Heart right ventricle (tissue), 16 donors: ENCODE measurements at regions not wholly inside any gene's neighbourhood (a gene's known extent, or its start where the extent isn't known, plus 50 kb on each side); places are given as distances from the start of the nearest gene placed in this dataset.

Experiments used
- ATAC-seq, 8 donors: fragments of 200-7000 bp; cut with Tn5 transposase; one replicate each; pipeline ENCODE4 v1.9.1; 2020; ENCODE audit warnings: mild to moderate bottlenecking in 8 of 8, moderate library complexity in 8 of 8, moderate number of reproducible peaks in 1 of 8
- DNase-seq, 2 donors: peaks; one replicate each; pipeline ENCODE4 v3.0.0-alpha.2; 2020
- H3K27ac ChIP-seq, 10 donors: fragments of 200-600 bp; sonication (generic) in 2 of 10; one replicate each; pipeline versions ENCODE4 v1.5.0 to v1.8.0; 2020 to 2022; ENCODE audit warnings: mild to moderate bottlenecking in 3 of 10
- H3K27me3 ChIP-seq, 7 donors: fragments of 200-600 bp; one replicate each; pipeline ENCODE4 v1.8.0; 2021 to 2022; ENCODE audit warnings: mild to moderate bottlenecking in 2 of 7
- H3K36me3 ChIP-seq, 9 donors: fragments of 200-600 bp; sonication (generic) in 1 of 9; one replicate each; pipeline versions ENCODE4 v1.5.0 to v1.8.0; 2020 to 2022; ENCODE audit warnings: mild to moderate bottlenecking in 2 of 9
- H3K4me1 ChIP-seq, 9 donors: fragments of 200-600 bp; sonication (generic) in 1 of 9; one replicate each; pipeline versions ENCODE4 v1.5.0 to v1.8.0; 2020 to 2022; ENCODE audit warnings: mild to moderate bottlenecking in 4 of 9
- H3K4me3 ChIP-seq, 10 donors: fragments of 200-600 bp; sonication (generic) in 2 of 10; one replicate each; pipeline versions ENCODE4 v1.5.0 to v1.8.0; 2020 to 2022; ENCODE audit warnings: mild to moderate bottlenecking in 7 of 10, moderate library complexity in 2 of 10
- H3K9me3 ChIP-seq, 11 donors: fragments of 200-600 bp in 10 of 11; sonication (generic) in 2 of 11; one replicate each; pipeline versions ENCODE4 v1.5.0 to v1.8.0; 2013 to 2022; ENCODE audit warnings: mild to moderate bottlenecking in 2 of 11, control low read depth in 1 of 11, moderate library complexity in 1 of 11
- WGBS, 2 donors: extraction: QIAGEN DNeasy Blood & Tissue Kit; methylation state at CpG; one replicate each; pipeline ENCODE4 v1.1.7; 2013; ENCODE audit warnings: inconsistent platforms in 1 of 2; 5-methylcytosine and 5-hydroxymethylcytosine counted together
- intact Hi-C, 10 donors: fragments of 100-400 bp; cut with DNase I; formaldehyde crosslinking; loops; one replicate each; pipeline versions ENCODE4 v1.11.1 to v1.14.2; 2022
- TF ChIP-seq, protein P1 (sequence below), 9 donors: fragments of 200-600 bp; sonication (generic) in 2 of 9; IDR thresholded peaks; one replicate each; pipeline versions ENCODE4 v1.5.0 to v1.8.0; 2021 to 2022; ENCODE audit warnings: antibody characterized with exemption in 9 of 9, mild to moderate bottlenecking in 5 of 9, moderate library complexity in 1 of 9
- donor health status: Arrhythmogenic right ventricular cardiomyopathy.
- donor health status: ischemic (EF 13 %, LVEDD 7.1; RV severe dilation, severe dysfunction).
- donor health status: healthy with polysubstance abuse.
- donor health status: DM: no; HTN: yes; CAD: no.
- donor health status: DM: no; HTN: no; CAD: no.
- donor health status: ischemic (EF 25% LVEDD 6.9; RV normal size, moderate dysfunction).
- donor health status: ischemic (EF 25% LVEDD 5.7; RV mildly dilated, moderate dysfunction).
- donor health status: healthy.
- donor health status: DM: yes; HTN: yes; CAD: no.
- donor health status: Ischemic cardiomyopathy.
- donor health status: ischemic (EF 35%, LVEDD 5.7; RV mildly dilated, moderate dysfunction).
- donor health status: nonischemic (EF 11% LVEDD 7.7; RV severe dilation, severe dysfunction).
- donor health status: DM: yes; HTN: yes; CAD: no.
- donor health status: PGD.
- donor health status: ischemic (EF 29% LVEDD 5.4; RV normal size, mild dysfunction).
- donor health status: nonischemic (EF 23%, LVEDD 6.1; RV moderate dilation, normal function).

DNA sequence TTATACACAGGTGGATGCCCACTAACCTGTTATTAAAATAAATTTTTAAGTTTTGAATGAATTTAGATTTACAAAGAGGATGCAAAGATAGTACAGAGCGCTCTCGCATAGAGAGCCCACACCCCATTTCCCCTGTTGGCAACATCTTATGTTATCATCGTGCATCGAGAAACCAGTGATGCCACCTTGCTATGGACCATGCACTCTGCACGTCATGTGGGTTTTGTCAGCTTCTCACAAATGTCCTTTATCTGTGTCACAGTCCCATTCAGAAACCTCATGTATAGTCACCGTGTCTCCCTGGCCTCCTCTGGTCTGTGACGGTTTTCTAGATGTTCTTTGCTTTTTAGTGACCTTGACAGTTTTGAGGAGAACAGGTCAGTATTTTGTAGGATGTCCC lies 60.0 kb downstream of the ING1 start:
- peaks cover 0 to 4% (median 0%) of the 10 kb centered on the region in 9 donors for H3K4me1 ChIP-seq

DNA sequence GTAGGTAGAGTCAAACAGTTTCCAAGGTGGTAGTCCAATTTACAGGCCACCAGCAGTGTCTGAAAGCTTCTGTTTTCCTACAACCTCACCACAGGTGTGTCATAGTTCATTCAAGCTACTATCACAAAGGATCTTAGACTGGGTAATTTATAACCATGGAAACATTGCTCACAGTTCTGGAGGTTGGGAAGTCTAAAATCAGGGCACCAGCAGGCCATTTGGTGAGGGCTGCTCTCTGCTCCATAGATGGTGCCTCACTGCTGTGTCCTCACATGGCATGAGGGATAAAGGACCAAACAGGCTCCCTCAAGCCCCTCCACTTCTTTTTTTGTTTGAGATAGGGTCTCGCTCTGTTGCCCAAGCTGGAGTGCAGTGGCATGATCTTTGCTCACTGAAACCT lies 60.6 kb downstream of the ING1 start:
- Histone ChIP-seq H3K9me3 (no peaks in the 10 kb centered on the region), H3K4me1 (peaks cover 0 to 4% (median 0%) of the 10 kb centered on the region in 9 donors), H3K4me3 (no peak overlapping the region), H3K36me3 (no peaks in the 10 kb centered on the region), H3K27ac (no peak overlapping the region), H3K27me3 (peaks cover 0 to 9% (median 2%) of the 10 kb centered on the region in 7 donors)
- DNase-seq: no peak
- TF ChIP-seq, protein P1, sequence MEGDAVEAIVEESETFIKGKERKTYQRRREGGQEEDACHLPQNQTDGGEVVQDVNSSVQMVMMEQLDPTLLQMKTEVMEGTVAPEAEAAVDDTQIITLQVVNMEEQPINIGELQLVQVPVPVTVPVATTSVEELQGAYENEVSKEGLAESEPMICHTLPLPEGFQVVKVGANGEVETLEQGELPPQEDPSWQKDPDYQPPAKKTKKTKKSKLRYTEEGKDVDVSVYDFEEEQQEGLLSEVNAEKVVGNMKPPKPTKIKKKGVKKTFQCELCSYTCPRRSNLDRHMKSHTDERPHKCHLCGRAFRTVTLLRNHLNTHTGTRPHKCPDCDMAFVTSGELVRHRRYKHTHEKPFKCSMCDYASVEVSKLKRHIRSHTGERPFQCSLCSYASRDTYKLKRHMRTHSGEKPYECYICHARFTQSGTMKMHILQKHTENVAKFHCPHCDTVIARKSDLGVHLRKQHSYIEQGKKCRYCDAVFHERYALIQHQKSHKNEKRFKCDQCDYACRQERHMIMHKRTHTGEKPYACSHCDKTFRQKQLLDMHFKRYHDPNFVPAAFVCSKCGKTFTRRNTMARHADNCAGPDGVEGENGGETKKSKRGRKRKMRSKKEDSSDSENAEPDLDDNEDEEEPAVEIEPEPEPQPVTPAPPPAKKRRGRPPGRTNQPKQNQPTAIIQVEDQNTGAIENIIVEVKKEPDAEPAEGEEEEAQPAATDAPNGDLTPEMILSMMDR (IDR thresholded peaks at IDR 0.05): no peak
- 100% methylated on average over 1 of the region's 1 CpG for WGBS, 2 donors
- ATAC-seq: no peak
- intact Hi-C loops: no loop called here

More for the DNA sequence above, 60.0 kb downstream of the ING1 start:
- intact Hi-C loops: no loop called here
- DNase-seq: no peak
- 85 to 90% methylated on average over 7 of the region's 7 CpGs for WGBS, 2 donors
- ATAC-seq: no peak
- Histone ChIP-seq H3K36me3 (no peaks in the 10 kb centered on the region), H3K27me3 (peaks cover 0 to 9% (median 3%) of the 10 kb centered on the region in 7 donors), H3K9me3 (no peaks in the 10 kb centered on the region), H3K27ac (no peak overlapping the region), H3K4me3 (no peak overlapping the region)
- TF ChIP-seq, protein P1 (IDR thresholded peaks at IDR 0.05): no peak

DNA sequence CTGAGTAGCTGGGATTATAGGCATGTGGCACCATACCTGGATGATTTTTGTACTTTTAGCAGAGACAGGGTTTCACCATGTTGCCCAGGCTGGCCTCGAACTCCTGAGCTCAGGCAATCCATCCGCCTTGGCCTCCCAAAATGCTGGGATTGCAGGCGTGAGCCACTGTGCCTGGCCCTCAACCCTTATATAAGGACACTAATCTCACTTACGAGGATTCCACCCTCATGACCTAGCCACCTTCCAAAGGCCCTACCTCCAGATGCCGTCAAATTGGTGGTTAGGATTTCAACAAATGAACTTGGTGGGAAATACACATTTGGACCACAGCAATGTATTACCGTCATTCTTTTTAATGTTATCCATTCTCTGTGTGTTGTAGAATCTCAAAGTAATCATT lies 61.0 kb downstream of the ING1 start:
- ATAC-seq: no peak

DNA sequence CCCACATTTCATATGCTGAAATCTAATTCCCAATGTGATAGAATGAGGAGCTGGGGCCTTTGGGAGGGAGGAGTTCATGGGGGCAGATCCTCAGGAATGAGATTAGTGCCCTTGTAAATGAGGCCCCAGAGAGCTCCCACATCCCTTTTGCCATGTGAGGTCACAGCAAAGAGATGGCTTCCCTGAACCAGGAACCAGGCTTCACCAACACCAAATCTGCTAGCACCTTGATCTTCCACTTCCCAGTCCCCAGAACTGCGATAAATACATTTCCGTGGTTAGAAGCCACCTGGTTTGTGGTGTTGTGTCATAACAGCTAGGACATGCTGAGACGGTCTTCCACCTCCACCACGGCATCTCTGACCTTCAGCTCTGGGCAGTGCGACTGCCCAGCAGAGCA lies 62.1 kb downstream of the ING1 start:
- H3K9me3 ChIP-seq: no peaks in the 10 kb centered on the region
- no peak overlapping the region for H3K27ac ChIP-seq
- whole genome bisulfite sequencing, 2 donors: 88% methylated on average over 5 of the region's 5 CpGs
- TF ChIP-seq, protein P1 (IDR thresholded peaks at IDR 0.05): no peak
- intact Hi-C loops: no loop called here
- H3K27me3 ChIP-seq: peaks cover 0 to 9% (median 0%) of the 10 kb centered on the region in 7 donors
- DNase-seq (no peak), ATAC-seq (no peak)
- H3K4me1 ChIP-seq: peaks cover 0 to 4% (median 0%) of the 10 kb centered on the region in 9 donors
- no peak overlapping the region for H3K4me3 ChIP-seq
- H3K36me3 ChIP-seq: no peaks in the 10 kb centered on the region

More for the DNA sequence above, 61.0 kb downstream of the ING1 start:
- 94 to 95% methylated on average over 6 of the region's 6 CpGs for WGBS, 2 donors
- DNase-seq: no peak
- Histone ChIP-seq H3K27me3 (peaks cover 0 to 9% (median 0%) of the 10 kb centered on the region in 7 donors), H3K4me1 (peaks cover 0 to 4% (median 0%) of the 10 kb centered on the region in 9 donors), H3K9me3 (no peaks in the 10 kb centered on the region), H3K4me3 (no peak overlapping the region), H3K36me3 (no peaks in the 10 kb centered on the region), H3K27ac (no peak overlapping the region)
- intact Hi-C loops: no loop called here
- TF ChIP-seq, protein P1 (IDR thresholded peaks at IDR 0.05): no peak
